22Rv1 (cell line): ENCODE measurements at regions not wholly inside any gene's neighbourhood (a gene's known extent, or its start where the extent isn't known, plus 50 kb on each side); places are given as distances from the start of the nearest gene placed in this dataset.
A peak's percentile ranks its signal among the peaks of the same experiment; 100 is the strongest.
"Not testable (repeated sequence)": the region's sequence is repeated elsewhere in the genome, so short reads cannot be mapped to it uniquely, and the experiment has no call there.

Source experiments
- H3K27ac ChIP-seq: fragments of 450-650 bp; 2 replicates; pipeline ENCODE4 v1.5.1; 2017
- CTCF ChIP-seq: fragments of 450-650 bp; IDR thresholded peaks from 2 replicates; pipeline ENCODE4 v1.5.1; 2017; ENCODE audit warnings: mild to moderate bottlenecking
- ZFX ChIP-seq: fragments of 450-650 bp; IDR thresholded peaks from 2 replicates; pipeline ENCODE4 v1.6.1; 2017; ENCODE audit warnings: antibody characterized with exemption, borderline replicate concordance

GRCh38 chr3:137148917-137149316, 191.1 kb downstream of the IL20RB start:
- TF ChIP-seq ZFX (no peak), CTCF (no peak)
- H3K27ac ChIP-seq: no peak overlapping the region

GRCh38 chr3:137150825-137151224, 193.0 kb downstream of the IL20RB start:
- H3K27ac ChIP-seq: no peak overlapping the region
- no peak for TF ChIP-seq ZFX
- no peak for TF ChIP-seq CTCF

- peak; percentile 23 for TF ChIP-seq CTCF
- H3K27ac ChIP-seq: not testable (repeated sequence)
These were observed 195.3 kb downstream of the IL20RB start for GRCh38 chr3:137153046-137153445.

GRCh38 chr3:137163241-137163871, 205.6 kb downstream of the IL20RB start:
- TF ChIP-seq CTCF (no peak), ZFX (no peak)
- H3K27ac ChIP-seq: no peak overlapping the region

GRCh38 chr3:137163958-137164357, 206.2 kb downstream of the IL20RB start:
- TF ChIP-seq ZFX: no peak
- no peak for TF ChIP-seq CTCF
- no peak overlapping the region for H3K27ac ChIP-seq

GRCh38 chr3:137165117-137165806, 207.5 kb downstream of the IL20RB start:
- no peak overlapping the region for H3K27ac ChIP-seq
- TF ChIP-seq ZFX (no peak), CTCF (no peak)

GRCh38 chr3:137171834-137172603, 214.2 kb downstream of the IL20RB start:
- TF ChIP-seq CTCF (no peak), ZFX (no peak)
- no peak overlapping the region for H3K27ac ChIP-seq
